ENCODE measurements at regions not wholly inside any gene's neighbourhood (a gene's known extent, or its start where the extent isn't known, plus 50 kb on each side); places are given as distances from the start of the nearest gene placed in this dataset.

DNA sequence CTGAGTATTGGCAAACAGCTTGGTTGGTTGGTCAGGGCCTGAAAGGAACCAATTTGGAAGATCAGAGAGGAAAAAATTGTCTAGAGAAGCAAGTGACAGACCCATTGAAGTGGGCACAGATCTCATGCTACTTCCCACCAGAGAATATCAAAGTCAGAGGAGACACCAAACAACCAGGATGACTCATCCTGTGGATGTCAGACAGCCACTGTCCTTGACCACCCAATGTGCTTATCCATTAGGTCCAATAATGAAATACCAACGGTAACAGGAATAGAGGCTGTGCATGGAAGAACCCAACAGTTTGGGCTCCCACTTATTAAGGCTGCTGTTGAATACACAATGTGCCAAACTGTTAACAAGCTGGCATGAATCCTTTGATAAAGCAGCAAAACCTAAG lies 323.1 kb upstream of the ATP11B start:
- Histone ChIP-seq H3K27ac (ENCODE audit: low read depth in 1 of 2, low read length in 2 of 2) (no peak overlapping the region), H3K9ac (ENCODE audit: low read depth in 1 of 2, low read length in 2 of 2) (no peak overlapping the region), H3K4me3 (ENCODE audit: low read depth in 1 of 3, low read length in 3 of 3) (no peak overlapping the region), H3K9me3 (ENCODE audit: control insufficient read depth in 4 of 4, low read length in 3 of 4) (no peaks in the 10 kb centered on the region), H3K36me3 (ENCODE audit: control insufficient read depth in 4 of 4, insufficient read depth in 3 of 4, low read depth in 1 of 4, low read length in 3 of 4) (no peaks in the 10 kb centered on the region), H3K27me3 (ENCODE audit: control insufficient read depth in 4 of 4, insufficient read depth in 4 of 4, low read length in 3 of 4) (no peaks in the 10 kb centered on the region), H3K4me1 (ENCODE audit: control insufficient read depth in 4 of 4, insufficient read depth in 4 of 4, low read length in 3 of 4) (no peaks in the 10 kb centered on the region)
- WGBS, result 71% methylated on average over 1 of the region's 1 CpG
- DNase-seq (ENCODE audit: low spot score), result no peak
- TF ChIP-seq RXRA (IDR thresholded peaks at IDR 0.05) (no peak), FOXA2 (IDR thresholded peaks at IDR 0.05) (no peak), FOXA1 (IDR thresholded peaks at IDR 0.05) (no peak), RAD21 (IDR thresholded peaks at IDR 0.05) (no peak), REST (IDR thresholded peaks at IDR 0.05) (no peak), YY1 (IDR thresholded peaks at IDR 0.05) (no peak), GABPA (IDR thresholded peaks at IDR 0.05 in 1 of 2, conservative IDR thresholded peaks at IDR 0.05 in 1 of 2) (no peak), HNF4A (conservative IDR thresholded peaks at IDR 0.05) (no peak), HNF4G (IDR thresholded peaks at IDR 0.05) (no peak), TAF1 (conservative IDR thresholded peaks at IDR 0.05) (no peak), EGR1 (IDR thresholded peaks at IDR 0.05; ENCODE audit: low read depth in 2 of 2) (no peak), JUND (IDR thresholded peaks at IDR 0.05) (no peak)
- TF ChIP-seq, protein P1, sequence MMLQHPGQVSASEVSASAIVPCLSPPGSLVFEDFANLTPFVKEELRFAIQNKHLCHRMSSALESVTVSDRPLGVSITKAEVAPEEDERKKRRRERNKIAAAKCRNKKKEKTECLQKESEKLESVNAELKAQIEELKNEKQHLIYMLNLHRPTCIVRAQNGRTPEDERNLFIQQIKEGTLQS (IDR thresholded peaks at IDR 0.05), result no peak
- TF ChIP-seq, protein P2, sequence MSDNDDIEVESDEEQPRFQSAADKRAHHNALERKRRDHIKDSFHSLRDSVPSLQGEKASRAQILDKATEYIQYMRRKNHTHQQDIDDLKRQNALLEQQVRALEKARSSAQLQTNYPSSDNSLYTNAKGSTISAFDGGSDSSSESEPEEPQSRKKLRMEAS (IDR thresholded peaks at IDR 0.05), result no peak
- TF ChIP-seq, protein P3, sequence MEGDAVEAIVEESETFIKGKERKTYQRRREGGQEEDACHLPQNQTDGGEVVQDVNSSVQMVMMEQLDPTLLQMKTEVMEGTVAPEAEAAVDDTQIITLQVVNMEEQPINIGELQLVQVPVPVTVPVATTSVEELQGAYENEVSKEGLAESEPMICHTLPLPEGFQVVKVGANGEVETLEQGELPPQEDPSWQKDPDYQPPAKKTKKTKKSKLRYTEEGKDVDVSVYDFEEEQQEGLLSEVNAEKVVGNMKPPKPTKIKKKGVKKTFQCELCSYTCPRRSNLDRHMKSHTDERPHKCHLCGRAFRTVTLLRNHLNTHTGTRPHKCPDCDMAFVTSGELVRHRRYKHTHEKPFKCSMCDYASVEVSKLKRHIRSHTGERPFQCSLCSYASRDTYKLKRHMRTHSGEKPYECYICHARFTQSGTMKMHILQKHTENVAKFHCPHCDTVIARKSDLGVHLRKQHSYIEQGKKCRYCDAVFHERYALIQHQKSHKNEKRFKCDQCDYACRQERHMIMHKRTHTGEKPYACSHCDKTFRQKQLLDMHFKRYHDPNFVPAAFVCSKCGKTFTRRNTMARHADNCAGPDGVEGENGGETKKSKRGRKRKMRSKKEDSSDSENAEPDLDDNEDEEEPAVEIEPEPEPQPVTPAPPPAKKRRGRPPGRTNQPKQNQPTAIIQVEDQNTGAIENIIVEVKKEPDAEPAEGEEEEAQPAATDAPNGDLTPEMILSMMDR (IDR thresholded peaks at IDR 0.05; ENCODE audit: low read depth, low read length, missing input control), result no peak

- H3K36me3 ChIP-seq (ENCODE audit: control insufficient read depth in 4 of 4, insufficient read depth in 3 of 4, low read depth in 1 of 4, low read length in 3 of 4), result no peaks in the 10 kb centered on the region
- no peaks in the 10 kb centered on the region for H3K27me3 ChIP-seq (ENCODE audit: control insufficient read depth in 4 of 4, insufficient read depth in 4 of 4, low read length in 3 of 4)
- no peak for DNase-seq (ENCODE audit: low spot score)
- no peaks in the 10 kb centered on the region for H3K9me3 ChIP-seq (ENCODE audit: control insufficient read depth in 4 of 4, low read length in 3 of 4)
- no peak overlapping the region for H3K27ac ChIP-seq (ENCODE audit: low read depth in 1 of 2, low read length in 2 of 2)
- no peaks in the 10 kb centered on the region for H3K4me1 ChIP-seq (ENCODE audit: control insufficient read depth in 4 of 4, insufficient read depth in 4 of 4, low read length in 3 of 4)
- 94% methylated on average over 1 of the region's 1 CpG for WGBS
- no peak overlapping the region for H3K9ac ChIP-seq (ENCODE audit: low read depth in 1 of 2, low read length in 2 of 2)
- no peak overlapping the region for H3K4me3 ChIP-seq (ENCODE audit: low read depth in 1 of 3, low read length in 3 of 3)
- TF ChIP-seq ZBTB33 (IDR thresholded peaks at IDR 0.05) (no peak), RAD21 (IDR thresholded peaks at IDR 0.05) (no peak), RXRA (IDR thresholded peaks at IDR 0.05) (no peak), JUND (IDR thresholded peaks at IDR 0.05) (no peak), GABPA (IDR thresholded peaks at IDR 0.05 in 1 of 2, conservative IDR thresholded peaks at IDR 0.05 in 1 of 2) (no peak), EGR1 (IDR thresholded peaks at IDR 0.05; ENCODE audit: low read depth in 2 of 2) (no peak), FOXA2 (IDR thresholded peaks at IDR 0.05) (no peak), HNF4A (conservative IDR thresholded peaks at IDR 0.05) (no peak), NR2F2 (IDR thresholded peaks at IDR 0.05) (no peak), REST (IDR thresholded peaks at IDR 0.05) (no peak), YY1 (IDR thresholded peaks at IDR 0.05) (no peak)
- TF ChIP-seq, protein P1 (IDR thresholded peaks at IDR 0.05), result no peak
- TF ChIP-seq, protein P2 (IDR thresholded peaks at IDR 0.05), result no peak
Measured at GRCh38 chr3:182473191-182473710, 320.1 kb upstream of the ATP11B start.
